ENCODE measurements at regions not wholly inside any gene's neighbourhood (a gene's known extent, or its start where the extent isn't known, plus 50 kb on each side); places are given as distances from the start of the nearest gene placed in this dataset.

- 1 to 2% methylated on average over 68 to 69 of the region's 69 CpGs for WGBS, 2 donors
- DNase-seq (peak in 1 of 2 donors; percentile 72), ATAC-seq (ENCODE audit: low FRiP score) (no peak)
- Histone ChIP-seq H3K4me1 (ENCODE audit: control insufficient read depth in 1 of 2, insufficient read depth in 2 of 2, low read length in 2 of 2) (no peaks in the 10 kb centered on the region), H3K9me3 (ENCODE audit: control insufficient read depth, low read length) (no peaks in the 10 kb centered on the region), H3K36me3 (ENCODE audit: control insufficient read depth in 1 of 2, insufficient read depth in 2 of 2, low read length in 1 of 2) (no peaks in the 10 kb centered on the region), H3K27ac (ENCODE audit: low read depth in 1 of 2, low read length in 2 of 2) (no peak overlapping the region), H3K27me3 (ENCODE audit: control insufficient read depth in 1 of 2, insufficient read depth in 2 of 2, low read length in 1 of 2) (no peaks in the 10 kb centered on the region), H3K4me3 (ENCODE audit: low read length in 2 of 2) (peak overlapping the region in 1 of 2 donors; percentile 12)
- intact Hi-C loops (cut with DNase I), result no loop called here
These were observed 276.1 kb upstream of the NEBL start for GRCh38 chr10:21172930-21173801.

DNA sequence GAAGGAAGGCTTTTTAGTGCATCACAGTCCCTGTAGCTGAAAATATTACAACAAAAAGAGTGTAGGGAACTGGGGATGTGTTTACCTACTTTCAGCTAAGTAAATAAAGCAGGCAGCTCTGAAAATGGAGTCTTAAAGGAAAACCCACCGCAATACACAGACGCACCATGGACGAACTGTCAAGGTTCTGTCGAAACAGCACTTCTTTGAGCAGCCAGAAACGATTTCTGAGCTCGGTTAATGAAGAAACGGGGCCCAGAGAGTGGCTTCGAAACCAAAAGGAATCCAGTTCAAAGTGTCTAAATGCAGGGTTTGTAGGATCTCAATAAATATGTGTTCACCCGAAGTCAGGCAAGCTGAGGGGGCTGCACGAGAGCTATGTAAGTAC, 275.4 kb upstream of the NEBL start:
- Histone ChIP-seq H3K27me3 (ENCODE audit: control insufficient read depth in 1 of 2, insufficient read depth in 2 of 2, low read length in 1 of 2) (no peaks in the 10 kb centered on the region), H3K9me3 (ENCODE audit: control insufficient read depth, low read length) (no peaks in the 10 kb centered on the region), H3K4me3 (ENCODE audit: low read length in 2 of 2) (no peak overlapping the region), H3K36me3 (ENCODE audit: control insufficient read depth in 1 of 2, insufficient read depth in 2 of 2, low read length in 1 of 2) (no peaks in the 10 kb centered on the region), H3K27ac (ENCODE audit: low read depth in 1 of 2, low read length in 2 of 2) (no peak overlapping the region), H3K4me1 (ENCODE audit: control insufficient read depth in 1 of 2, insufficient read depth in 2 of 2, low read length in 2 of 2) (no peaks in the 10 kb centered on the region)
- 44 to 47% methylated on average over 10 of the region's 10 CpGs for WGBS, 2 donors
- intact Hi-C loops (cut with DNase I), result no loop called here
- no peak for DNase-seq
- ATAC-seq (ENCODE audit: low FRiP score), result no peak

DNA sequence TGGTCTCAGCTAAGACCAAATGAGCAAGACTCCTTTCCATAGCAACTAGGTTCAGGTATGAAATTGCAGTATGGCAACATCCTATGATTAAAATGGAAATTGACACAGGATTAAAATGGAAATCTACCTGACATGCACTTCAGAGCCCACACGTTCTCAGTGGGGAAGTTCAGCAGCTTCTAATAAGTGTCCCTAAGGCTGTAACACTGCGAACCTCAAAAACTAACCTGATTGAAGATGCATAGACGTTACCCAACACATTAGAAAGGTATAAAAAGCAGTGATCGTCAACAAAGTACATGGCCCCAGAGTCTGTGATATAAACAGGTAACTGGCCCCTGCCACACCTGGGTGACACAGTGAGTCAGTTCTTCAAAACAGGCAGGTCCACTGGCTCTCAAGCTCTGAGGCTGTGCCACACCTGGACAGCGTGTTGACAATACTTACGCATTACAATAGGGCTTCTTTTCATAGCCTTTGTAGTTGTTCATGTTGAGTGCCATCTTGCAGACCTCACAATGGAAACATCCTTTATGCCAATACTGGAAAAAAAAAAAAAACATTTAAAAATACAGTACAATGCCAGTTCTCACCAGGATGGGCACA, 274.9 kb upstream of the NEBL start:
- H3K27ac ChIP-seq (ENCODE audit: low read depth in 1 of 2, low read length in 2 of 2), result no peak overlapping the region
- DNase-seq (no peak), ATAC-seq (ENCODE audit: low FRiP score) (no peak)
- no peaks in the 10 kb centered on the region for H3K4me1 ChIP-seq (ENCODE audit: control insufficient read depth in 1 of 2, insufficient read depth in 2 of 2, low read length in 2 of 2)
- H3K4me3 ChIP-seq (ENCODE audit: low read length in 2 of 2), result no peak overlapping the region
- 89 to 91% methylated on average over 6 of the region's 6 CpGs for WGBS, 2 donors
- no peaks in the 10 kb centered on the region for H3K9me3 ChIP-seq (ENCODE audit: control insufficient read depth, low read length)
- H3K36me3 ChIP-seq (ENCODE audit: control insufficient read depth in 1 of 2, insufficient read depth in 2 of 2, low read length in 1 of 2), result no peaks in the 10 kb centered on the region
- intact Hi-C loops (cut with DNase I), result no loop called here
- H3K27me3 ChIP-seq (ENCODE audit: control insufficient read depth in 1 of 2, insufficient read depth in 2 of 2, low read length in 1 of 2), result no peaks in the 10 kb centered on the region

GRCh38 chr10:21171197-21171935, 274.3 kb upstream of the NEBL start:
- Histone ChIP-seq H3K4me3 (ENCODE audit: low read length in 2 of 2) (no peak overlapping the region), H3K27ac (ENCODE audit: low read depth in 1 of 2, low read length in 2 of 2) (no peak overlapping the region), H3K36me3 (ENCODE audit: control insufficient read depth in 1 of 2, insufficient read depth in 2 of 2, low read length in 1 of 2) (no peaks in the 10 kb centered on the region), H3K4me1 (ENCODE audit: control insufficient read depth in 1 of 2, insufficient read depth in 2 of 2, low read length in 2 of 2) (no peaks in the 10 kb centered on the region), H3K27me3 (ENCODE audit: control insufficient read depth in 1 of 2, insufficient read depth in 2 of 2, low read length in 1 of 2) (no peaks in the 10 kb centered on the region), H3K9me3 (ENCODE audit: control insufficient read depth, low read length) (no peaks in the 10 kb centered on the region)
- 86 to 91% methylated on average over 14 of the region's 14 CpGs for WGBS, 2 donors
- no peak for DNase-seq
- ATAC-seq (ENCODE audit: low FRiP score), result no peak
- intact Hi-C loops (cut with DNase I), result no loop called here

DNA sequence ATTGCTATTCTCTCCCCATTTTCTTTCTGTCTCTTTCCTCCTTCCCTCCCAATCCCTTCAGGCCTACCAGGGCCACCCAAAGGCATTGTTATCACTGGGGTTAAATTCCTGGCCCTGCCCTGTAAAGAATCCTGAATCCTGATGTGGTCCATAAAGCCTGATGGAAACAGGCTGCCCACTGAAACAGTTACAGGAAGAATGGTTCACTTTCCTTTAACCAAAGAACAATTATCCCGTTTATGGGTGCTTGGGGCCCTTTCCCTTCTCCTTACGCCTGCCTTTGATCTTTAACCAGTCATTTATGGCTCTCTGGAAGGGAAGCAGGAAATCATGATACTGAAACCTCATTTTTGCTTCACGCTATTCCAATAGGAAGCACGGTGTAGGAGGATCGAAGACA, 273.1 kb upstream of the NEBL start:
- DNase-seq (no peak), ATAC-seq (ENCODE audit: low FRiP score) (no peak)
- Histone ChIP-seq H3K4me1 (ENCODE audit: control insufficient read depth in 1 of 2, insufficient read depth in 2 of 2, low read length in 2 of 2) (no peaks in the 10 kb centered on the region), H3K4me3 (ENCODE audit: low read length in 2 of 2) (no peak overlapping the region), H3K9me3 (ENCODE audit: control insufficient read depth, low read length) (no peaks in the 10 kb centered on the region), H3K36me3 (ENCODE audit: control insufficient read depth in 1 of 2, insufficient read depth in 2 of 2, low read length in 1 of 2) (no peaks in the 10 kb centered on the region), H3K27ac (ENCODE audit: low read depth in 1 of 2, low read length in 2 of 2) (no peak overlapping the region), H3K27me3 (ENCODE audit: control insufficient read depth in 1 of 2, insufficient read depth in 2 of 2, low read length in 1 of 2) (no peaks in the 10 kb centered on the region)
- WGBS, 2 donors, result 78 to 81% methylated on average over 5 of the region's 5 CpGs
- intact Hi-C loops (cut with DNase I), result no loop called here

DNA sequence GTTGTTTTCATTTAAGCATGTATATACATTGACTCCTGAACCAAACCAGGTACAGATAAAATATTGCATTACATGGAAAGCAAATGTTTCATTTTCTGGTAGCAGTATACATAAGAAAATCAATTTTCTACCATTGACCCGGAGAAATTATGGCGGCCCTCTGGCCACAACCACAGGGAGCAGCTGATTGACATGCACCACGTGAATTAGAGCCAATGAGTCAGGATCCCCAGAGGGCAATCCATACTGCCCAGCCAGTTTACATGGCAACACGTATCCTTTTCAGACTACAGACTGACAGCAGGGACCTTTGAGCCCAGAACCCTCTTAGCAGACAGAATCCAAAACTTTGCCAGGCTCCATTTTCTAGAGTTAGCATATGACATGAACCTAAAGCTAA, 272.2 kb upstream of the NEBL start:
- no peaks in the 10 kb centered on the region for H3K9me3 ChIP-seq (ENCODE audit: control insufficient read depth, low read length)
- no peaks in the 10 kb centered on the region for H3K27me3 ChIP-seq (ENCODE audit: control insufficient read depth in 1 of 2, insufficient read depth in 2 of 2, low read length in 1 of 2)
- no peak overlapping the region for H3K4me3 ChIP-seq (ENCODE audit: low read length in 2 of 2)
- ATAC-seq (ENCODE audit: low FRiP score), result no peak
- no peaks in the 10 kb centered on the region for H3K4me1 ChIP-seq (ENCODE audit: control insufficient read depth in 1 of 2, insufficient read depth in 2 of 2, low read length in 2 of 2)
- WGBS, 2 donors, result 71 to 77% methylated on average over 4 of the region's 4 CpGs
- H3K36me3 ChIP-seq (ENCODE audit: control insufficient read depth in 1 of 2, insufficient read depth in 2 of 2, low read length in 1 of 2), result no peaks in the 10 kb centered on the region
- intact Hi-C loops (cut with DNase I), result no loop called here
- H3K27ac ChIP-seq (ENCODE audit: low read depth in 1 of 2, low read length in 2 of 2), result no peak overlapping the region
- no peak for DNase-seq

DNA sequence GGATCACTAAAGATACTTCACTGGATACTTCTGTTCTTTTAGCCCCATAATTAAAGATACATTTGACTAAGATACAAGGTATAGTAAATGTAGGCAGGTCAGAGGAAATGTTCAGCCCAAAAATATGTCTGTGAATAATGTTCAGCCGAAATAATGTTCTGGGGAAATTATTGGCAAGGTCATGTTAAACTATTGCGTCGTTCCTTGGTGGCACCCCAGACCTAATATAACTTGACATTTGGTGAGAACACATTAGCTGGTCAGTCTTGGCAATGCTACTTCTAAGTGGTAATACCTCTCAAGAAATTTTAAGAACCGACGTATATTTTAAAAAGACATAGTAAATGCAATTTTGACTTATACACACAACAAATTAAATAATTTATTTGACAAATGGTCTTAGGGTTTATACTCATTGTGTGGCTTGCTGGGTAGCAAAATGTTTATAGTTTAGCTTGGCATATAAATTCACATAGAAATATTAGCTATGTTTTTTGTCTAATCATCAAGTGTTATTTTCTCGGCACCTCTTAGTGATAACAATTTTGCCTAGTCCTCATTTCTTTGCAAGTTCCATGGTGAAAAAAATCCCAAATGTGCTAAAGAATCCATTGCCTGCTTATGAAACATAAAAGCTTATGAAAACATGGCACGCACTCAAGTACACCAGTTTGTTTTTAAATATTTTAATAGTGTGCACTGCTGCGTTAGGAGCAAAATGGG, 270.3 kb upstream of the NEBL start:
- H3K4me3 ChIP-seq (ENCODE audit: low read length in 2 of 2), result no peak overlapping the region
- no peak for DNase-seq
- no peaks in the 10 kb centered on the region for H3K9me3 ChIP-seq (ENCODE audit: control insufficient read depth, low read length)
- H3K27me3 ChIP-seq (ENCODE audit: control insufficient read depth in 1 of 2, insufficient read depth in 2 of 2, low read length in 1 of 2), result peaks cover 0 to 1% of the 10 kb centered on the region in 2 donors
- H3K36me3 ChIP-seq (ENCODE audit: control insufficient read depth in 1 of 2, insufficient read depth in 2 of 2, low read length in 1 of 2), result no peaks in the 10 kb centered on the region
- 25 to 49% methylated on average over 8 of the region's 8 CpGs for WGBS, 2 donors
- intact Hi-C loops (cut with DNase I), result no loop called here
- no peaks in the 10 kb centered on the region for H3K4me1 ChIP-seq (ENCODE audit: control insufficient read depth in 1 of 2, insufficient read depth in 2 of 2, low read length in 2 of 2)
- no peak for ATAC-seq (ENCODE audit: low FRiP score)
- H3K27ac ChIP-seq (ENCODE audit: low read depth in 1 of 2, low read length in 2 of 2), result no peak overlapping the region

GRCh38 chr10:21166557-21167287, 269.6 kb upstream of the NEBL start:
- DNase-seq (no peak), ATAC-seq (ENCODE audit: low FRiP score) (no peak)
- 54 to 74% methylated on average over 16 of the region's 16 CpGs for WGBS, 2 donors

More at GRCh38 chr10:21166557-21167287, 269.6 kb upstream of the NEBL start:
- Histone ChIP-seq H3K4me1 (ENCODE audit: control insufficient read depth in 1 of 2, insufficient read depth in 2 of 2, low read length in 2 of 2) (no peaks in the 10 kb centered on the region), H3K9me3 (ENCODE audit: control insufficient read depth, low read length) (peaks cover 2% of the 10 kb centered on the region), H3K4me3 (ENCODE audit: low read length in 2 of 2) (no peak overlapping the region), H3K27ac (ENCODE audit: low read depth in 1 of 2, low read length in 2 of 2) (no peak overlapping the region), H3K27me3 (ENCODE audit: control insufficient read depth in 1 of 2, insufficient read depth in 2 of 2, low read length in 1 of 2) (peaks cover 0 to 4% of the 10 kb centered on the region in 2 donors), H3K36me3 (ENCODE audit: control insufficient read depth in 1 of 2, insufficient read depth in 2 of 2, low read length in 1 of 2) (no peaks in the 10 kb centered on the region)
- intact Hi-C loops (cut with DNase I), result no loop called here
